Right renal cortex interstitium (tissue), 3 donors: ENCODE measurements at regions not wholly inside any gene's neighbourhood (a gene's known extent, or its start where the extent isn't known, plus 50 kb on each side); places are given as distances from the start of the nearest gene placed in this dataset.

Experiments used
- DNase-seq, 3 donors: peaks; one replicate each; pipeline ENCODE4 v3.0.0-alpha.2; 2013; ENCODE audit warnings: low read depth in 3 of 3, low spot score in 2 of 3

DNA sequence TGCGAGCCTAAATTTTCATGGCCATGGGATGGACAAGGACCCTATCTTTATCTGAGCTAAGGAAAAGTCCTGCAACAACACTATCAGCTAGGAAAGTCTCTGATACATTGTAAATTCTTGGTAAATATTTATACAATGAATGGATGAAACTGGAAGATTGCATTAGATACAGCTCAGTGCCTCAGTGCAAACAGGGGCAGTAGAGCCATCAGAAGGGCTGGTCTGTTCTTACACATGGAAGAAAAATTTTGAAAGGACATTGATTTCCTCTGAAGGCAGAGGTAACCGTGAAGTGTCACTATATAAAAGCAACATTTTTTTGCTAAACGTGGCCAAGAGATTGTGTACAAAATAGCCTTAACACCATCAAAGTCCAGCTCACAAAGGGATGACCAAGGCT is 153.2 kb upstream of the GADL1 start:
- no peak for DNase-seq

DNA sequence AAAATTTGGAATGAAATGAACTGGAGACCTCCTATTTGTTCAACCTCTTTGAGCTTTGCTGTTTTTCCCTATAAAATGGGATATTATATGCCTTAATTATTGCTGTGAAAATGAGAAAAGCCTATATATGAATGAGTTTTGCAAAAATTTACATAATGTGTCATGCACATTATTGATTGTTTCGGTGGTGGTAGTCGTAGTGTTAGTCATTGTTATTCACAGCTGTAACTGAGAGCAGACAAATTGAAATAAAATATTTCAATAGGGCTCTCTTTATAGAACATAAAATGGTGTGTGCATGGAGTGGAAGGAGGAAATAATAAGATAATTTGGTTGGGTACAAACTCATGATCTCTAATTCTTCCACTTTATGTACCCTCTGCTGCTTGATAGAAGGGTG is 153.7 kb upstream of the GADL1 start:
- DNase-seq = no peak

DNA sequence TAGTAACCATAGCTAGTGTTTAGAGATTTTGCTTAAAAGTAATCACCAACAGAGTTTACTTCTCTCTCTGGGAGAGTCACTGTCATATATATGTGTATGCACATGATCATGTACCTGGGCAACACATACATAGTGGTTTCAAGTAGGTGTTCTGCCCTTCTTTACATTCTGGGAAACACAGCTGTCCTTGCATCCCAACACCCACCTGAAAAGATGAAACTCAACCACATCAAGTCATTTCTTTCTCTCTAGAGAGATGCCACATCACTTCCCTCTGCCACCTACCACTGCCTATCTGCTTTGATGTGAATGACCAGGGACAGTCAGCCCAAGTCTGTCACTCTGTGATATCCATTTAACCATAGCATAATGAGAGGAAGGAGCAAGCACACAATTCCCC is 155.8 kb upstream of the GADL1 start:
- no peak for DNase-seq

DNA sequence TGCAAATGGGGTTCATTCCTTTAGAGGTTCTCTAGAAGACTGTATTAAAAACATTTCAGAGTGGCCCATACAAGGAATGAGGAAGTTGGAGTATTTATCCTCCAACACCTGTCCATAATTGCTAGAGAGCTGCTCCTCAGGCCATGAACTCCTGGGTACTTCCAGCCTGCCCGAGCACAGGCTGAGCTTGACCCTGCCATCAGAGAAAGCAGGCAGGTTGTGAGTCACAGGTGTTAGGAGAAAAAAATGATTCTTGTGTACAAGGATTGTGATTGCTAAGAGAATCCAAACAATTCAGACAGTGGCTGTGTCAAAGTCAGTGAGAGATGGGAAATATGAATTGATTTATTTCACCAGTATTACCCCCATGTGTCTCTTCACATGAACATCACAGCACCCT is 156.8 kb upstream of the GADL1 start:
- DNase-seq = no peak

DNA sequence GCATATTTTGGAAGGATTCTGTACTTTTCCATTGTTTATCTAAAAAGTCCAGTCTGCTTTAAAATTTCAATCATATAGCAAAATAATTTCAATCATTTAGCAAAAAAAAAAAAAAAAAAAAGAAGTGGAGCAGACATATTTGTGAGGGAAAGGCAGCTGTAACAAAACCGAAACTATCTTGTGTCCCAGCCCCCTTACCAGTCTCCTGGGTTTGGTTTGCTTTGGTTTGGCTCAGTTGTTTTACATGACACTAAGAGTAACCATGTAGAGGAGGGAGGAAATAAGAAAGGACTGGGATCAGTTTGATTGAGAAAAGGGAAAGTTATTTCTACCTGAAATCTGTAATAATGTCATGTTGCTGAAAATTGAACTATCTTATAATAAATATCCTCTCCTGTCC is 158.8 kb upstream of the GADL1 start:
- no peak for DNase-seq

DNA sequence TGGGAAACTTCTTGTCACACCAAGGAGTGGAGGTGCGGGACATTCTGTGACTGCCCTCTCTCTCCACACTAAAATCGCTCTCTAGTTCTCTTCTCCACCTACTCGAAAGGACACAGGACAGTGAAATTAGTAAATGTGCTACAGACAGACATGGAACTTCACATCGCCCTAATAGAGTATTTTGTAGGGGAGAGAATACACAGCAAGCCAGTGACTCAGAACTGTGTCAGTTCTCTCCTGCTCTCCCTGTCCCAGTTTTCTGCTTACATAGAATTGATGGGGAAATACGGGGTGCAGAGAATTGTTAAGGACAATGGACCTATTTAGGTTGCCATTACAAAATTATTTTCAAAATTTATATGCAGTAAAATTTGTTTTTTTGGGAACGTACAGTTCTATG is 159.6 kb upstream of the GADL1 start:
- no peak for DNase-seq

DNA sequence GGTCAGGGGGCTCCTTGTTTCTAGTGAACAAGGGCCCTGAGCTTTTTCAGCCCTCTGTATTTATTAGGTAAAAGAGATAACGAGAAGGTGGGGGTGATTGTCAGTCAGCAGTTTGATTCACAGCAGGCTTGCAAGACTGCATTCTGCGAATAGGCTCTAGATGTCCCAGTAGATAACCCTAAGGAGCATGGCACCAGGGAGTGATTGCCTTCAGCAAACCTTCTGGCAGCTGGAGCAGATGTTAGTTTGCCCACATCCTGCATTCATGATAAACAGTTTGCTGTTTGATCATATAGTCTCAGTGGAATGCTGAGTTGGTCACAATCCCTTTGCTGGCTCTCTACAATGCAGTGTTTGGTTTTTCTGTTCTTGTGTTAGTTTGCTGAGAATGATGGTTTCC is 161.3 kb upstream of the GADL1 start:
- no peak for DNase-seq

DNA sequence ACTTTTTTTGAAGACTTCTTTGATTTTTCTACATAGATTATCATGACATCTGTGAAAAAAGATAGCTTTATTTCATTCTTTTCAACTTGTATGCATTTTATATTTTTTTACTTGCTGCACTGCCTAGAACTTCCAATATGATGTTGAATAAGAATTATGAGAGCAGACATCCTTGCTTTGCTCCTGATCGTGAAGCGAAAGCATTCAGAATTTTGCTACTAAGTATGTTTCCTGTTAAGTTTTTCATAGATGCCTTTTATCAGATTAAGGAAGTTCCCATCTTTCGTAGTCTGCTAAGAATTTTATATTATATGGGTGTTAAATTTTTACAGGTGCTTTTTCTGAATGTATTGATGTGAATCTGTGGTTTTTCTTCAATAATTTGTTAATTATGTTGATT is 163.4 kb upstream of the GADL1 start:
- no peak for DNase-seq

DNA sequence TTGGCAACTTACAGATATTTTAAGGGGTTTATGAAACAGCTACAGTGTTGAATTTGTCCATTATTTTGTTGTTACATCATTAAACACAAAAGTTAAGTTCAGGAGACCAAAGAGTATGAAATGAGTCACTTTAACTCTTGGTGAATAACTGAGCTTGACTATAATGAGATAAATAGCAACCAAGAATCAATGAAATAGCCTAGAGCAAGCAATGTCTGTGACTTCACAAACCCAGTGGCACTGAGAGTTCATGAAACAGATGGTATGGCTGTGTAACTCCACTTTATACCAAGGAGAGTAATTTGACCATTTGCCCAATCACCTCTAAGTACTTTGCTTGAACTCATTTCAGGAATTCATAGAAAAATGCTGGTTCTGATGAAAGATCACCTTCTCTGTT is 169.6 kb upstream of the GADL1 start:
- DNase-seq = no peak

DNA sequence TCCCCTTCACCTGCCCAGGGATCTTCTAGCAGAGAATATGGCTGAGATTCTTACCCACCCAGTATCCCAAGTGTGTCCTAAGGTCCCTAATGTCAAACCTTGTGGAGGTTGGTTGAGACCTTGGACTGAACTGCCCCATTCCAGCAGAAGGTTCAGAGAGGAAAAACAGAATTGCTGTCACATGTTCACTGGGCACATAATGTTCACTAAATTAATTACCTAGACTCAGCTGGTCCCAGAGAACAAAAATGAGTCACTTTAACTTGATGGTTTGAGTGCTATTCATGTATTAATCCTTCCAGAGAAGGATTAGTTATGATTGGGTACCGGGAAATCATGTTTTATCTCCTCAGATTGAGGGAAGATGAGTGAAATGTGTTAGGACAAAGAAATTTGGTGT is 171.3 kb upstream of the GADL1 start:
- no peak for DNase-seq

DNA sequence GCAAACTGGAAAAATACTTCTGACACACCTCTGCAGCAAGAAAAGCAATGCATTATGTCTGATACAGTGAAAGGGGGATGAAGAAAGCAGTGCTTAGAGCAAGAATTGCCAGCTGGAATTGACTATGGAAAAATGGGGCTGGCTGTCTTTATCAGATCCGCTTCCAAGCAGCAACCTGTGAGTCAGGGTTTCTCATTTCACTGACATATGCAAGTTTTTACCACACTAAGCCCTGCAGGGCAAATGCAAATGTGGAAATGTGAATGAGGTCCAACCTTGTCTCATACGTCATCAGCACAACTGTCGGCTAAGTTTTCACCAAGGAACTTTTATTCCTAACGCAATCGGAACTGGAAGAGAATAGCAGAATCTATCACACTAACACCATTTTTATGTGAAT is 172.5 kb upstream of the GADL1 start:
- DNase-seq = no peak

DNA sequence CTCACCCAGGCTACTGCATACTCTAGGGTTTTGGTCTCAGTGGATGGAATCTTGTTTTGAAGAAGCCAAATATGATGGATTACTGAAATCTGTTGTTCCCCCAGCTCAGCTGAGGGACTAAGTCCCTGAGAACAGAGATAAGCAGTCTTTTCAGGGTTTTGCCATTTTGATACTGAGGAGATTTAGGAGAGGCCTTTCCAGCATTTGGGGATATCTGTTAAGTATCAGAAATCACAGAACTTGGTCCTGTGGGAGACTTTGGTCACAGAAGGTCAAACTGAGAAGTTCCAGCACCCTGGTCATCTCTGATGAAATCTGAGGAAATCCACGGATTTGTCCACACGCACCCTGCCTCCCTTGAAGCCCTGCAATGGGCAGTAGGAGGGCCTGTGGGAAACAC is 181.0 kb upstream of the GADL1 start:
- DNase-seq = no peak

DNA sequence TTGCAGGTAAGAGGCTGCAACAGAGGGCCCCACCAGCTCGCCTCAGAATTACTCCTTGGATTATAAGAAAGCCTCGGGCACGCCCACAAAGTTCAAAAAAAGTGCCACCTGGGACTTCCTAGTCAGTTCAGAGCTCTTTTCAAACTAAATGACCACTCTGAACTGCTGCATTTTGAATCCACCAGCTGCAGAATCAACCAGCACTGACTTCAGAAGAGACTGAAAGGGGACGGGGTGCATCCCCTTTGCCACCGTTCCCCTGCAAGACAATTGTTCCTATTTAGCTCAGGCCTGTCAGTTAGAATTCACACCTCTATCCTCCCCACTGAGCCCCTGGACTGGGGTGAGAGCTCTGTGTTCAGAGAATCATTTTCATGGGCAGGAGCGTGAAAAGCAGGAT is 181.4 kb upstream of the GADL1 start:
- DNase-seq = no peak

DNA sequence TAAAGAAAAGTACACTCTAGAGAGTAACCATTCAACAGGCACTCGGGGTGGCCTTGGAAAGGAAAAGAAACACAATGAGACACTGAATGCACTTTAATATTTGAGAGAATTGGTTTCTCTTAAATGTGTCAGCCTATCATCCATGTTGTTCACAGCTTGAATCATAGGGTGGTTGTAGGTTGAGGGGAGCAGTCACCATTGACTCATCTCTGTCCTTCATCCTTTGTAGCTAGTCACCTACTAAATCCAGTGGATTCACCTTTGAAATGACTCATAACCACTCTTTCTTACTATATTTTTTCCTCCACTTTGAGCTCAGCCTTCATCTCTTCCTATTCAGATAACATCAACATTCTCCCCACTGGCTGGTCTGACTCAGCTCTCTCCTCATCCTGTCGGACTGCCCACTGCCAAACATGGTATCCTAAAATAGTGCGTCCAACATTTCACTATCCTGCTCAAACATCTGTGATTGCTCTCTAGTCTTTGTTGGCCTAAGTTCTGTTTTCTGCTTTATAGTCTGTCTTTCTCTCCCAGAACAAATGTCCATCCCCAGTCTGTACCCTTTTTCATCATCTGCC is 182.7 kb upstream of the GADL1 start:
- DNase-seq = no peak

DNA sequence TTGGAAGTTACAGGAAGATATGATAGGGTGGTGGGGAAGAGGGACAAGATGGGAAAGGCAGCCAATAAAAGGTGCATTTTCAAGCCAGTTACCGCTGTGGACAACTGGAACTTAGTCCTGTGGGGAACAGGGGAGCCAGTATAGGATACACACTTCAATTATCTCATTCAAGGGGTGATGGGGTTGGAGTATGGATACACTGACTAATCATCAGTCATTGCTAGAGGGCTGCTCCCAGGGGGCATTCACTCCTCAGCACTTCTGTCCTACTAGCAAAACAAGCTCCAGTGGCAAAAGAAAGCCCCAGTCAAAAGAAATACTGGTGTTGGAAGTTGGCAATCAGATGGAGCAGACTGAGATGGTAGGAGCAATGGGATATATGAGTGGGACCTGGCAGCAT is 183.4 kb upstream of the GADL1 start:
- DNase-seq = no peak

DNA sequence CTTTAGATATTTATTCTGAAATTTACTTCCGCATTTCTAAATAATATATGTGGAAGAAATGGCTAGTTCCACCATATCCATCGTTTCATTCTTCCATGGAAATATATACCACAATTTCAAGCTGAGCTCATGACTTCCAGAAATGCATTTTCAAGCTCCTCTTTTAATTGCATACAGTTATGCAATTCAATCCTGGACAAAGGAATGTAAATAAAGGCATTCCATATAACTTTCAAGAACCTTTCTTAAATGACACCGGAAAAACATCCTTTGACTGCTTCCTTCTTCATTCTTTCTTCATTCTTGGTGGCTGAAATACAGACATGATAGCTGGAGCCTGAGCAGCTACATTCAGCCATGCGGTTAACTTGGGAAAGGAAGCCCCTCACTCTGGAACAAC is 185.2 kb upstream of the GADL1 start:
- no peak for DNase-seq

DNA sequence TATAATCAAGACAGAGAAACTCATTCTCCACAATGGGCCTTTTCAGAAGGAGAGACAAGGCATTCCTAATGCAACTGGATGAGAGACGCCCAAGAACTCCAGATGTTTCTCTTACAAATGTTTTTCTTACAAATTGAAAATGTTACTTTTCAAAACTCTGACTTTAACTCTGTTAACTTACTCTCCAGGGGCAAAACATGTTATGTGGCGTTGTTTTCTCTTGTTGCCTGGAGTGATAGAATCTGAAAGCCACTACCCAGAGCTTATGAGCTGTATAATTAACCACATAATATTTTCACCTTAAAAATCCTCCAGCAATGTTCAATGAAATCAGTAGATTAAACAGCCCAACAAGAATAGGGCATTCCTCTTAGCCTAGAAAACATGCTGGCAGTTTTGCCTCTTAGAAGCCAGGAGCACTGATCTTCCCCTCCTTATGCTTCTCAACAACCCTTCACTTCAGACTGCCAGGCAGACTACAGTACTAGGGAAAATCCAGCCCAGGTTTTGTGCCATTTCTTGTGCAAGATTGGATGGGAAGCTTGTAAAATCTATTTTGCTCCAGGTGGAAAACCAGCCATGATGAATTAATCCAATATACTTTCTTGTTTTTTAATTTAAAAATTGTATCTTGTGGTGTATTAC is 186.7 kb upstream of the GADL1 start:
- DNase-seq = no peak

DNA sequence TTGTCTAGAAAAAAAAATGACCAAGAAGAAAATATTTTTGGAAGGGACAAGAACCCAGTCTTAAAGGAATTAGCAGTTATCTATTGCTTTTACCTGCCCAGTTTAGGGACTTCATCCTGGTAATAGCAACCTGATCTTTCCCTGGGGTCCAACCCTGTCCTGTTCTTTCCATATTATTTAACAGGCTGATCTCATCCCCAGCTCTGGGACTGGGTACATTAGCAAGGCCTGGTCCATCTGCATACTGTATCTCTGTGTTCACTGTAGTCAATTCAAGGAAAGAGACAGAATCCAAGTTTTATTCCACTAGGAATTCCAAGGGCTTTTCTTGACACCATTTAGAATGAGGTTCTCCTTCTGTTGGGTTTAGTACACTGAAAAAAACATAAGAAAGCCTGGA is 191.7 kb upstream of the GADL1 start:
- no peak for DNase-seq

DNA sequence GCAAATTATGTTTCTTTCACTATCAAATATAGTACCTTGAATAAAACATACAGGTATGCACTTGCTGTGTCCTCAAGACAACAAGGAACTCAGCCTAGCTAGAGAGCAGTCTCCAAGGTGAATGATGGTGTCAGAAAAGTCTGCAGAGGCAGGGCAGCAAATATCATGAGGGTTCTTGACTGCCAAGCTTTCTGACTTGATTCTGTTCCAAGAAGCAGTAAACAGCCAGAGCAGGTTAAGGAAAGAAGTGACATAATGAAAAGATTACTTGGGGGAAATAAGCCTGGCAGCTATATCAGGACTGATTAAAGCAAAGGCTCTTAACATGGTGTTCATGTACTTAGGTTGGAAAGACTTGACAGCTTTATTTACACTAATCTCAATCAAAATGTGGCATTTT is 192.2 kb upstream of the GADL1 start:
- DNase-seq = no peak

DNA sequence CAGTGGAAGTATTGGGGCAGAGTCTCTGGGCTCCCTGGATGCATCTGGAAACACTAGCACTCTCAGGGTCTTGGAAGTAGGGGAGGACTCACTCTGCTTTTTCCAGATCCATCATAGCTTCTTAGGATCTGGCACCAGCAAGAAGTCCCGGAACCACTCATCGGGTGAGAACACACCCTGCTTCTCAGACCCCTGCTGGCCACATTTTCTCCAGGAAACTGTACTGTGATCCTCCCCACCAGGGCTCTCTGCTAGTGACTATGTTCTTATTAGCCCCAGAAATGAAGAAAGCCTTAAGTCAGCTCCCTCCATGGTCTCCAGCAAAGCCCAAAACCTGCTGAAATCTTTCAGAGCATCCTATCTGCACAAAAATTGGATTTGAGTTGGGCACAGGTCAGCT is 197.3 kb upstream of the GADL1 start:
- DNase-seq = no peak

DNA sequence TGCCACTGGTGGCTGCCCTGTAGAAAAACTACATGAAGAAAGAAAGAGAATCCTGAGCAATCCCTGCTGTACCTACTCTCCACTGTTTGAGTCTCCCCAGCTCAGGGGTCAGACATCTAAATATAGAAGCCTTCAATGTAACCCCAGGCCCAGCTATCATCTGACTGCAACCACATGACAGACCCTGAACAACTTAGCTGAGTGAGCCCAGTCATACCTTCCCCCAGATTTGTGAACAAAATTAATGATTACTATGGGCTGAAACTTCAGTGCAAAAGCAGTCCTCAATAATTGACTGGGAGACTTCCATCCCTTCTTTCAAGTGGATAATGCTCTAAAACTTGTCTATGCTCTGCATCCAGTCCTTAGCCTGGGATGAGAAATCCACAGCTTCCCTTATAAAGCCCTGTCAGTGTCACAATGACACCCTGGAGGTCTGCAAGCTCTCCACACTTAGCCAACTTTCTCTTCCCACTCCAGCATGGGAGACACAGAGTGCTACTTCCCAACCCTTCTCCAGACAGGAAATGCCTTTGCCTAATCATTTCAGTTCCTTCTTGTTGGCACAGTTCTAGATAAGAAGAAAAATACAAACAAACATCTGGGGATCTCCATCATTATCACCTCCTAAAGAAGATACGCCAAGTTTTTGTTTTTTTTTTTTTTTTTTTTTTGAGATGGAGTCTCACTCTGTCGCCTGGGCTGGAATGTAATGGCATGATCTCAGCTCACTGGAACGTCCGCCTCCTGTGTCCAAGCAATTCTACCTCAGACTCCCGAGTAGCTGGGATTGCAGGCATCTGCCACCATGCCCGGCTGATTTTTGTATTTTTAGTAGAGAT is 198.5 kb upstream of the GADL1 start:
- DNase-seq = no peak

DNA sequence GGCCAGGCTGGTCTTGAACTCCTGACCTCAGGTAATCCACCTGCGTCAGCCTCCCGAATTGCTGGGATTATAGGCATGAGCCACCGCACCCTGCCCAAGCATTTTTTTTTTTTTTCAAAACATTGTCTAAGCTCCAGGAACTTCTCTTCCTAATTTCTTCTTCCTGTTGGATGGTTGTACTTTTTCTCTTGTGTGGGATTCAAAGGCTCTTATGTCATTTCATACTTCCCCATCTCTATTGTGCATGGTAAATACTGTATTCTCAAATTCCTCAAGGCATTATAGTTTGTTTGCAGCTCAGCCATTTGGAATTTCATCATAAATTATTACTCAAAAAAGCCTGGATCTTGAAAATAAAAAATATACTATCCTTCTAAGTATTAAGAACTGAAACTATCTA is 199.1 kb upstream of the GADL1 start:
- DNase-seq = no peak
